ENCODE measurements at regions not wholly inside any gene's neighbourhood (a gene's known extent, or its start where the extent isn't known, plus 50 kb on each side); places are given as distances from the start of the nearest gene placed in this dataset.

DNA sequence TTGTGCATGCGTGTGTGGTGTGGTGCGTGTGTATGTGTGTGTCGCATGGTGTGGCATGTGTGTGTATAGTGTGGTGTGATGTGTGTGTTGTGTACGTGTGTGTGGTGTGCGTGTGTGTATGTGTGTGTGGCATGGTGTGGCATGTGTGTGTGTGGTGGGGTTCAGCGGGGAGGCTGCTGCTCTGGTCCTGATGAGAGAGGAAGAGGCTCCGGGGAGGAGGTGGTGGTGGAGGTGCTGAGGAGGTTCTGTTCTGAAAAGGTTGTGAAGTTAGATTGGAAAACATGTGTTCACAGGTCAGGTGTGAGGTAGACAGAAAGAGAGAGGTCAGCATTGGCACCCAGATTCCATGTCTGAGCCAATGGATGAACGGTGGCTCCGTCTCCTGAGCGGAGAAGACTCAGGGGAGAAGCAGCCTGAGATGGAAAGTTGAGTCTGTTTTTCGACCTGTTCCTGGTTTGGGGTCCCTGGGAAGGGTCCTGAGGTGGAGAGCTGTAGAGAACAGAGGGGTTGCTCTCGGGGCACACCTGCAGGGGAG lies 67.2 kb upstream of the HDAC4 start:
- DNase-seq, result no peak
- WGBS (ENCODE audit: insufficient coverage), result 98% methylated on average over 12 of the region's 12 CpGs
- H3K9me3 Mint-ChIP-seq, result peaks cover 0 to 3% (median 0%) of the 10 kb centered on the region in 7 donors
- Histone ChIP-seq H3K4me2 (replicated peaks; ENCODE audit: extremely low read depth, low read length, poor library complexity, severe bottlenecking) (no peak overlapping the region), H2AFZ (ENCODE audit: insufficient read depth, low read depth, low read length, poor library complexity, severe bottlenecking) (no peak overlapping the region), H4K20me1 (ENCODE audit: insufficient read depth, low read length) (no peaks in the 10 kb centered on the region), H3K79me2 (ENCODE audit: insufficient read depth, low read length) (no peaks in the 10 kb centered on the region), H3K4me3 (replicated peaks in 1 of 3; ENCODE audit: low read depth in 2 of 3, low read length in 3 of 3) (no peak overlapping the region), H3K27me3 (ENCODE audit: control insufficient read depth in 2 of 2, insufficient read depth in 2 of 2, low read length in 2 of 2) (no peaks in the 10 kb centered on the region), H3K27ac (ENCODE audit: low read depth in 1 of 2, low read length in 2 of 2) (no peak overlapping the region), H3K9ac (ENCODE audit: insufficient read depth, low read length, poor library complexity, severe bottlenecking) (no peak overlapping the region), H3K9me3 (replicated peaks in 1 of 2; ENCODE audit: control insufficient read depth in 1 of 2, insufficient read depth in 1 of 2, low read length in 2 of 2) (no peaks in the 10 kb centered on the region), H3K36me3 (replicated peaks in 1 of 2; ENCODE audit: control insufficient read depth in 1 of 2, insufficient read depth in 2 of 2, low read length in 2 of 2) (no peaks in the 10 kb centered on the region), H3K4me1 (ENCODE audit: control insufficient read depth in 1 of 2, insufficient read depth in 2 of 2, low read length in 2 of 2) (peaks cover 37 to 38% of the 10 kb centered on the region in 2 donors)
- peaks cover 39% of the 10 kb centered on the region for H3K4me1 Mint-ChIP-seq
- TF ChIP-seq, protein P1, sequence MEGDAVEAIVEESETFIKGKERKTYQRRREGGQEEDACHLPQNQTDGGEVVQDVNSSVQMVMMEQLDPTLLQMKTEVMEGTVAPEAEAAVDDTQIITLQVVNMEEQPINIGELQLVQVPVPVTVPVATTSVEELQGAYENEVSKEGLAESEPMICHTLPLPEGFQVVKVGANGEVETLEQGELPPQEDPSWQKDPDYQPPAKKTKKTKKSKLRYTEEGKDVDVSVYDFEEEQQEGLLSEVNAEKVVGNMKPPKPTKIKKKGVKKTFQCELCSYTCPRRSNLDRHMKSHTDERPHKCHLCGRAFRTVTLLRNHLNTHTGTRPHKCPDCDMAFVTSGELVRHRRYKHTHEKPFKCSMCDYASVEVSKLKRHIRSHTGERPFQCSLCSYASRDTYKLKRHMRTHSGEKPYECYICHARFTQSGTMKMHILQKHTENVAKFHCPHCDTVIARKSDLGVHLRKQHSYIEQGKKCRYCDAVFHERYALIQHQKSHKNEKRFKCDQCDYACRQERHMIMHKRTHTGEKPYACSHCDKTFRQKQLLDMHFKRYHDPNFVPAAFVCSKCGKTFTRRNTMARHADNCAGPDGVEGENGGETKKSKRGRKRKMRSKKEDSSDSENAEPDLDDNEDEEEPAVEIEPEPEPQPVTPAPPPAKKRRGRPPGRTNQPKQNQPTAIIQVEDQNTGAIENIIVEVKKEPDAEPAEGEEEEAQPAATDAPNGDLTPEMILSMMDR (IDR thresholded peaks at IDR 0.05), result no peak
- intact Hi-C loops (cut with micrococcal nuclease), result loop anchor here (5.0 to 10.0 kb wide), 3 partner anchors 34 to 213 kb away; partner anchors contain the start of gene HDAC4 (in 1 of the 2)
- H3K27ac Mint-ChIP-seq, result no peak overlapping the region
- H3K4me3 Mint-ChIP-seq, result no peak overlapping the region
- H3K27me3 Mint-ChIP-seq (ENCODE audit: low read depth in 3 of 3), result peaks cover 6 to 8% (median 7%) of the 10 kb centered on the region in 3 donors
- H3K36me3 Mint-ChIP-seq, result peaks cover 0 to 2% of the 10 kb centered on the region in 2 donors

DNA sequence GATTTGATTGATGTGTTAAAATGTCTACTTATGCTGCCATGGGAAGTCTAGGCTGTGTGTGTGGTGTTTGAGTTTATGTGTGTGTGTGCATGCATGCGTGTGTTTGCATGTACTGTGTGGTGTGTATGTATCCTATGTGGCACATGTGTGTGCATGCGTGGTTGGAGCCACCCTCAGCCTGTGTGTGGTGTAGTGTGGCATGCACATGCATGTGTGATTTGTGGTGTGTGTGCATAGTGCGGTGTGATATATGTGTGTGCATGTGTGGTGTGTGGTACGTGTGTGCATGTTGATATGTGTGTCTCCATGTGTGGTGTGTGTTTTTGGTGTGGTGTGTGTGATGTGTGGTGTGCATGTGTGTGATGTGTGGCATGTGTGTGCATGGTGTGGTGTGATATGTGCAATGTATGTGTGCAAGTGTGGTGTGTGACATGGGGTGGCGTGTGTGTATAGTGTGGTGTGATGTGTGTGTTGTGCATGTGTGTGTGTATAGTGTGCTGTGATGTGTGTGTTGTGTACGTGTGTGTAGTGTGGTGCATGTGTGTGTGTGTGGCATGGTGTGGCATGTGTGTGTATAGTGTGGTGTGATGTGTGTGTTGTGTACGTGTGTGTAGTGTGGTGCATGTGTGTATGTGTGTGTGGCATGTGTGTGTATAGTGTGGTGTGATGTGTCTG lies 66.6 kb upstream of the HDAC4 start:
- TF ChIP-seq, protein P1 (IDR thresholded peaks at IDR 0.05), result no peak
- H3K4me2 ChIP-seq (replicated peaks; ENCODE audit: extremely low read depth, low read length, poor library complexity, severe bottlenecking), result no peak overlapping the region
- Mint-ChIP-seq H3K27ac (no peak overlapping the region), H3K4me1 (peaks cover 41% of the 10 kb centered on the region), H3K27me3 (ENCODE audit: low read depth in 3 of 3) (peaks cover 3 to 5% (median 4%) of the 10 kb centered on the region in 3 donors), H3K4me3 (no peak overlapping the region), H3K36me3 (peaks cover 0 to 2% of the 10 kb centered on the region in 2 donors), H3K9me3 (peaks cover 0 to 3% (median 0%) of the 10 kb centered on the region in 7 donors)
- H2AFZ ChIP-seq (ENCODE audit: insufficient read depth, low read depth, low read length, poor library complexity, severe bottlenecking), result no peak overlapping the region
- no peak overlapping the region for H3K9ac ChIP-seq (ENCODE audit: insufficient read depth, low read length, poor library complexity, severe bottlenecking)
- no peaks in the 10 kb centered on the region for H3K9me3 ChIP-seq (replicated peaks in 1 of 2; ENCODE audit: control insufficient read depth in 1 of 2, insufficient read depth in 1 of 2, low read length in 2 of 2)
- peaks cover 38 to 39% of the 10 kb centered on the region in 2 donors for H3K4me1 ChIP-seq (ENCODE audit: control insufficient read depth in 1 of 2, insufficient read depth in 2 of 2, low read length in 2 of 2)
- no peaks in the 10 kb centered on the region for H3K27me3 ChIP-seq (ENCODE audit: control insufficient read depth in 2 of 2, insufficient read depth in 2 of 2, low read length in 2 of 2)
- H4K20me1 ChIP-seq (ENCODE audit: insufficient read depth, low read length), result no peaks in the 10 kb centered on the region
- intact Hi-C loops (cut with micrococcal nuclease), result loop anchor here (5.0 to 10.0 kb wide), 3 partner anchors 35 to 213 kb away; partner anchors contain the start of gene HDAC4 (in 1 of the 2)
- H3K27ac ChIP-seq (ENCODE audit: low read depth in 1 of 2, low read length in 2 of 2), result no peak overlapping the region
- no peak for DNase-seq
- 96% methylated on average over 7 of the region's 7 CpGs for WGBS (ENCODE audit: insufficient coverage)
- H3K36me3 ChIP-seq (replicated peaks in 1 of 2; ENCODE audit: control insufficient read depth in 1 of 2, insufficient read depth in 2 of 2, low read length in 2 of 2), result no peaks in the 10 kb centered on the region
- no peak overlapping the region for H3K4me3 ChIP-seq (replicated peaks in 1 of 3; ENCODE audit: low read depth in 2 of 3, low read length in 3 of 3)
- no peaks in the 10 kb centered on the region for H3K79me2 ChIP-seq (ENCODE audit: insufficient read depth, low read length)
